Vagina (tissue), 2 donors: ENCODE measurements at regions not wholly inside any gene's neighbourhood (a gene's known extent, or its start where the extent isn't known, plus 50 kb on each side); places are given as distances from the start of the nearest gene placed in this dataset.

ENCODE experiments used
- CTCF ChIP-seq, 3 experiments: fragments of 450-650 bp in 2 of 3; fragments of 200-600 bp in 1 of 3; sonication (generic) in 1 of 3; IDR thresholded peaks; one replicate each; pipeline ENCODE4 v1.5.1; 2017 to 2019; ENCODE audit warnings: antibody characterized with exemption in 3 of 3, mild to moderate bottlenecking in 2 of 3, moderate library complexity in 2 of 3
- POLR2A ChIP-seq, 2 donors: fragments of 450-650 bp; IDR thresholded peaks; one replicate each; pipeline ENCODE4 v1.6.1; 2017; ENCODE audit warnings: antibody characterized with exemption in 2 of 2, mild to moderate bottlenecking in 2 of 2, moderate library complexity in 2 of 2
- POLR2AphosphoS5 ChIP-seq, 2 donors: sonication (generic); formaldehyde crosslinking; IDR thresholded peaks; one replicate each; pipeline ENCODE4 v1.9.0; 2017; ENCODE audit warnings: antibody characterized with exemption in 2 of 2, mild to moderate bottlenecking in 2 of 2, low read depth in 1 of 2; ENCODE audit not compliant: insufficient read depth in 1 of 2

GRCh38 chr5:74109344-74109743 is 483.3 kb downstream of the ARHGEF28 start:
- no peak for TF ChIP-seq CTCF (IDR thresholded peaks at IDR 0.05)
- no peak for TF ChIP-seq POLR2A (IDR thresholded peaks at IDR 0.05)
- TF ChIP-seq POLR2AphosphoS5 (IDR thresholded peaks at IDR 0.05; ENCODE audit: insufficient read depth in 1 of 2, low read depth in 1 of 2) = no peak
